ENCODE measurements at regions not wholly inside any gene's neighbourhood (a gene's known extent, or its start where the extent isn't known, plus 50 kb on each side); places are given as distances from the start of the nearest gene placed in this dataset.

DNA sequence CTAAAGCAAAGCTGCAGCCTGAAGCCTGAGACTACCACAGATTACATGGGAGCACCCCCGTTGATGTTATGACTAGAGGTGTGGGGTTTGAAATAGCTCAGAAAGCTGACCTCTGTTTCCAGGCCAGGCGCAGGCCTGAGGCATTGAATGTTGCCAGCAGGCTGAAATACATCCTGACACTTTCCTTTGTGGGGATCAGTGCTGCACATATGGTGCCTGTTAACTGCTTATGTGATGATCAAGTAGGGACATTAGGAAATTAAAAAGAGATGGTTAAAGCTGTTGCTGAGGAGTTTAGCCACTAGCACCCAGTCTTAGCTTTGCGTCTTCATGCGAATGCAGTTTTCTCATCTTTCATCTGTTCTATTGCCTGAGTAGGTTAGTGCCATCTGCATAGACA, 83.2 kb downstream of the CCNA1 start:
- TF ChIP-seq, protein P1, sequence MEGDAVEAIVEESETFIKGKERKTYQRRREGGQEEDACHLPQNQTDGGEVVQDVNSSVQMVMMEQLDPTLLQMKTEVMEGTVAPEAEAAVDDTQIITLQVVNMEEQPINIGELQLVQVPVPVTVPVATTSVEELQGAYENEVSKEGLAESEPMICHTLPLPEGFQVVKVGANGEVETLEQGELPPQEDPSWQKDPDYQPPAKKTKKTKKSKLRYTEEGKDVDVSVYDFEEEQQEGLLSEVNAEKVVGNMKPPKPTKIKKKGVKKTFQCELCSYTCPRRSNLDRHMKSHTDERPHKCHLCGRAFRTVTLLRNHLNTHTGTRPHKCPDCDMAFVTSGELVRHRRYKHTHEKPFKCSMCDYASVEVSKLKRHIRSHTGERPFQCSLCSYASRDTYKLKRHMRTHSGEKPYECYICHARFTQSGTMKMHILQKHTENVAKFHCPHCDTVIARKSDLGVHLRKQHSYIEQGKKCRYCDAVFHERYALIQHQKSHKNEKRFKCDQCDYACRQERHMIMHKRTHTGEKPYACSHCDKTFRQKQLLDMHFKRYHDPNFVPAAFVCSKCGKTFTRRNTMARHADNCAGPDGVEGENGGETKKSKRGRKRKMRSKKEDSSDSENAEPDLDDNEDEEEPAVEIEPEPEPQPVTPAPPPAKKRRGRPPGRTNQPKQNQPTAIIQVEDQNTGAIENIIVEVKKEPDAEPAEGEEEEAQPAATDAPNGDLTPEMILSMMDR (IDR thresholded peaks at IDR 0.05; ENCODE audit: extremely low read depth in 1 of 2, insufficient read depth in 1 of 2, low read depth in 1 of 2, low read length in 2 of 2) = no peak
- TF ChIP-seq EZH2 (IDR thresholded peaks at IDR 0.05; ENCODE audit: borderline replicate concordance, low read depth, low read length, severe bottlenecking) (no peak), POLR2A (IDR thresholded peaks at IDR 0.05; ENCODE audit: low read depth, low read length) (no peak), POLR2AphosphoS5 (IDR thresholded peaks at IDR 0.05; ENCODE audit: insufficient read depth, low read depth, low read length) (no peak), MYC (IDR thresholded peaks at IDR 0.05; ENCODE audit: low read depth, low read length) (no peak), FOS (IDR thresholded peaks at IDR 0.05; ENCODE audit: borderline replicate concordance, insufficient read depth, low read length) (no peak)
- TF ChIP-seq, protein P2, sequence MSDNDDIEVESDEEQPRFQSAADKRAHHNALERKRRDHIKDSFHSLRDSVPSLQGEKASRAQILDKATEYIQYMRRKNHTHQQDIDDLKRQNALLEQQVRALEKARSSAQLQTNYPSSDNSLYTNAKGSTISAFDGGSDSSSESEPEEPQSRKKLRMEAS (IDR thresholded peaks at IDR 0.05; ENCODE audit: insufficient read depth, insufficient read length) = no peak
